ENCODE measurements at regions not wholly inside any gene's neighbourhood (a gene's known extent, or its start where the extent isn't known, plus 50 kb on each side); places are given as distances from the start of the nearest gene placed in this dataset.

GRCh38 chr5:110115503-110115902, 425.8 kb downstream of the MAN2A1 start:
- Histone ChIP-seq H3K27me3 (ENCODE audit: insufficient read depth, low read length) (no peaks in the 10 kb centered on the region), H3K4me1 (ENCODE audit: control insufficient read depth in 1 of 2, insufficient read depth in 2 of 2, low read length in 2 of 2) (no peaks in the 10 kb centered on the region), H3K9ac (ENCODE audit: low read length) (no peak overlapping the region), H3K9me3 (ENCODE audit: control insufficient read depth in 1 of 2, insufficient read depth in 1 of 2, low read depth in 1 of 2, low read length in 2 of 2) (no peaks in the 10 kb centered on the region), H2AFZ (ENCODE audit: low read depth, low read length, poor library complexity, severe bottlenecking) (no peak overlapping the region), H3K36me3 (ENCODE audit: control insufficient read depth in 1 of 2, insufficient read depth in 2 of 2, low read length in 2 of 2) (no peaks in the 10 kb centered on the region), H3K4me3 (replicated peaks in 1 of 2; ENCODE audit: low read depth in 1 of 2, low read length in 2 of 2) (no peak overlapping the region), H3K4me2 (ENCODE audit: low read length) (no peak overlapping the region), H3K27ac (ENCODE audit: low read depth, low read length) (no peak overlapping the region), H3K79me2 (ENCODE audit: insufficient read depth, low read length) (no peaks in the 10 kb centered on the region), H3K9me2 (ENCODE audit: insufficient read depth) (no peaks in the 10 kb centered on the region), H4K20me1 (ENCODE audit: insufficient read depth) (no peaks in the 10 kb centered on the region)
- CTCF ChIA-PET, result no interaction called here
- TF ChIP-seq JUND (IDR thresholded peaks at IDR 0.05) (no peak), ATF3 (IDR thresholded peaks at IDR 0.05) (no peak), EGR1 (IDR thresholded peaks at IDR 0.05; ENCODE audit: low read depth) (no peak)
- POLR2A ChIA-PET, result no interaction called here
- DNase-seq (ENCODE audit: low read depth, low spot score), result no peak
- BruUV-seq (replicated peaks), result no TSS peak
- RAD21 ChIA-PET (ENCODE audit: low non-redundant PET in 1 of 2, low total read pairs in 2 of 2, uncharacterized antibody in 2 of 2, unreplicated experiment in 2 of 2), result no interaction called here
- intact Hi-C loops (cut with micrococcal nuclease), result no loop called here
- no peak for ATAC-seq

GRCh38 chr5:110116539-110116938, 426.8 kb downstream of the MAN2A1 start:
- BruUV-seq (replicated peaks), result no TSS peak

More at GRCh38 chr5:110116539-110116938, 426.8 kb downstream of the MAN2A1 start:
- no peak overlapping the region for H2AFZ ChIP-seq (ENCODE audit: low read depth, low read length, poor library complexity, severe bottlenecking)
- POLR2A ChIA-PET, result no interaction called here
- H4K20me1 ChIP-seq (ENCODE audit: insufficient read depth), result no peaks in the 10 kb centered on the region
- RAD21 ChIA-PET (ENCODE audit: low non-redundant PET in 1 of 2, low total read pairs in 2 of 2, uncharacterized antibody in 2 of 2, unreplicated experiment in 2 of 2), result no interaction called here
- CTCF ChIA-PET, result no interaction called here
- H3K27ac ChIP-seq (ENCODE audit: low read depth, low read length), result no peak overlapping the region
- TF ChIP-seq POLR2AphosphoS5 (IDR thresholded peaks at IDR 0.05; ENCODE audit: low read depth, low read length) (no peak), SRF (IDR thresholded peaks at IDR 0.05; ENCODE audit: low read depth) (no peak), EZH2 (IDR thresholded peaks at IDR 0.05) (no peak), REST (IDR thresholded peaks at IDR 0.05; ENCODE audit: low read depth) (no peak), RAD21 (IDR thresholded peaks at IDR 0.05; ENCODE audit: low read depth) (no peak), ELF1 (IDR thresholded peaks at IDR 0.05; ENCODE audit: borderline replicate concordance, low read depth) (no peak), ATF3 (IDR thresholded peaks at IDR 0.05) (no peak), TCF7L2 (IDR thresholded peaks at IDR 0.05; ENCODE audit: borderline replicate concordance, extremely low read depth, insufficient read depth, insufficient read length) (no peak), FOSL1 (IDR thresholded peaks at IDR 0.05; ENCODE audit: low read depth) (no peak), CBX3 (IDR thresholded peaks at IDR 0.05; ENCODE audit: low read depth) (no peak), ZNF274 (IDR thresholded peaks at IDR 0.05; ENCODE audit: low read depth, low read length) (no peak), ZBTB33 (IDR thresholded peaks at IDR 0.05; ENCODE audit: extremely low read depth, insufficient replicate concordance, low read length) (no peak), JUND (IDR thresholded peaks at IDR 0.05) (no peak)
- DNase-seq (ENCODE audit: low read depth, low spot score) (no peak), ATAC-seq (no peak)
- H3K9me2 ChIP-seq (ENCODE audit: insufficient read depth), result no peaks in the 10 kb centered on the region
- H3K36me3 ChIP-seq (ENCODE audit: control insufficient read depth in 1 of 2, insufficient read depth in 2 of 2, low read length in 2 of 2), result no peaks in the 10 kb centered on the region
- H3K79me2 ChIP-seq (ENCODE audit: insufficient read depth, low read length), result no peaks in the 10 kb centered on the region
- intact Hi-C loops (cut with micrococcal nuclease), result no loop called here
- H3K9ac ChIP-seq (ENCODE audit: low read length), result no peak overlapping the region
- no peaks in the 10 kb centered on the region for H3K27me3 ChIP-seq (ENCODE audit: insufficient read depth, low read length)
- no peak overlapping the region for H3K4me3 ChIP-seq (replicated peaks in 1 of 2; ENCODE audit: low read depth in 1 of 2, low read length in 2 of 2)
- H3K4me1 ChIP-seq (ENCODE audit: control insufficient read depth in 1 of 2, insufficient read depth in 2 of 2, low read length in 2 of 2), result no peaks in the 10 kb centered on the region
- no peak overlapping the region for H3K4me2 ChIP-seq (ENCODE audit: low read length)
- no peaks in the 10 kb centered on the region for H3K9me3 ChIP-seq (ENCODE audit: control insufficient read depth in 1 of 2, insufficient read depth in 1 of 2, low read depth in 1 of 2, low read length in 2 of 2)
